ENCODE measurements at regions not wholly inside any gene's neighbourhood (a gene's known extent, or its start where the extent isn't known, plus 50 kb on each side); places are given as distances from the start of the nearest gene placed in this dataset.
A peak's percentile ranks its signal among the peaks of the same experiment; 100 is the strongest.

DNA sequence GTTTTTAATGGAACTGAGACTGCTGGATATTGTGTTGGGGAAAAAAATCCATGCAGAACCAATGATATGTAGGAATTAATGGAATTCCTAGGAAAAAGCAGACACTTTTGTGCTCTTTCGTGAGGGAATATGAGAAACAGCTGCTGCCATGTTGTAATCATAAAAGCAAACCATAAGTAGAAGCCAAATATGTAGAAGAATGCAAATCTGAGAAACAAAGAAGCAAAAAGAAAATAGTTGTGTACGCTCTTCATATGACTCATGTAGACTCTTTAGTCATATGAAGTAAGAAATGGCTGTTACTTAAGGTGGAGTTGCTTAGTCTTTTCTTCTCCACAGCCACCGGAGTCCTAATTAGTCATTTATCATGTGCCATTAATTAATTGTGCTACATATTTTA lies 298.6 kb upstream of the ZNF717 start:
- DNase-seq: no peak

DNA sequence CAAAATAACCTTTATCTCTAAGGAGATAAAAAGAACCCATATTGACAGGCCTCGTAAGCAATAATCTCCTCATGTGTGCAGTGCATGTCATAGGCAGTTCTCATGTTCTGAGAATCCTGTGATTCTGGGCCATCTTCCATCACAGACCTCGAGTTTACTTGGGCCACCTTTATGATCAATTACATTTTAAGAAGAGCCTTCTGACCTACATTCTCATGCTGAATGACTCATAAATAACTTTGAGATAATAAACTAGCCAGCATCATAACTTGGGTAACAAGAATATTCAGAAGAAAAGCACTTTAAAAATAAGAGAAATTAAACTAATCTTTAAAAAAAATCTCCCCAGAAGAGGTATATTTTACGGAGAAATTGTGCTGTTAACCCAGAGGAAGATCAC lies 310.7 kb upstream of the ZNF717 start:
- DNase-seq: no peak

DNA sequence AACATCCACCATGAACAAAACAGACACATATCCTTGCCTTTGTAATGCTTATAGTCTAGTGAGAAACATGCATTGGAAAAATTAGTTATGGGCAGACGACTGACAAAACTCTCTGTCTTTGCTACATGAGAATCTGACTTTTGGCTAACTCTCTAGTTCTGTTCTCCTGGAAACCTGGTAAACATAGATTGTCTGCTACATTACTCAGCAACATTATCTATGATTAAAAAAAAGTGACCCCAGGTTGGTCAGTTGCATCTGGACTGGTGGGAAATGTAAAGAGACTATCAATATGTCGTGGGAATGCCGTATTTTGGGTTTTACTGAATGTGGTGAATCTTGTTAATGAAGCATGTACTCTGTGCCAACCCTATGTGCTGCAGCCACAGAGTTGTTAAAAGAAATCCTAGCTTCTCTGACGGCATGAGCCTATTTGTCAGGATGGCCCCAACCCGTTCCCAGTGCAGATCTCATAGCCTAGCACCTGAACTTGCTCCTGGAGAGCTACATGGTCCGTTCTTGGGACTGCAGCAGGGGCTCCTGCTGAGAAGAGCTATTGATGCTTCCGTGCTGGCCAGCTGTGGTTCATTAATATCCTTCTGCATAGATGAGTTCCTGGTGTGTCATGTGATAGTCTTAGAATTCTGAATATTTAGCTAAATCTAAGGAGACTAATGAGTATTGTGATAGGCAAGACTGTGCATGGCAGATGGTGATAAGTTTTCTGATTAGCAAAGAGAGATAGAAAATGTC lies 311.7 kb upstream of the ZNF717 start:
- no peak for DNase-seq

DNA sequence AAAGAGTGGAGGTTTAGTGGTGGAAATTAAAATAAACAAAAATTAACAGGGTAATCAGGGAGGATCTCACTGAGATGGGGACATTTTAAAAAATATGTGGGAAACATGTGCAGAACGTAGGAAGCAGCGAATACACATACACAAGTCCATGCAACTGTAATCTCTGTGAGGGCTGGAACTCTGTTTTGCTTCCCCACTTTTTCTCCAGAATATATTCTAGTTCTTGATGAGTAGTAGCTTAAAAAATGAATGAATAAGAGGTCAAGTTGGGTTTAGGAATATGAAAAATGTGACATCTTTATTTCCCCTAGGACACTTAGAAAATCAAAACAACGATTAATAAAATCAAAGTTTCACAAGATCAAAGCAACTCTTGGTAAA lies 312.2 kb upstream of the ZNF717 start:
- no peak for DNase-seq

DNA sequence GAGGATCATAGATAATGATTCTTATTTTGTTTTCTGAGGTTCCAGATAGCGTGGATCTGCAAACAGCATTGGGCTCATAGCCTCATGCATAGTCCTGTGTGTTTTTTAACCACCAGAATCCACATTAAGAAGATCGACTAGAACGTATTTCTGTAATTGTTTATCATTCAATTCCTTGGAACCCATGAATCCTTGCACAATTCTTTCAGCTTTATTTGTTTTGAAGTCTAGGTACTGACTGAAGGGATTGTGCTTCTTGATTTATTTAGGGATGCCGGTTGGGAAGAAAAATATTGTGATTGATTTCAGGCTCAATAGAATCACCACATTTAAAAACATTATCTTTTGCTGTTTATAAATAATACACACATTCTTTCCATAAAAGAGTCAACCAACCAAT lies 314.6 kb upstream of the ZNF717 start:
- no peak for DNase-seq

DNA sequence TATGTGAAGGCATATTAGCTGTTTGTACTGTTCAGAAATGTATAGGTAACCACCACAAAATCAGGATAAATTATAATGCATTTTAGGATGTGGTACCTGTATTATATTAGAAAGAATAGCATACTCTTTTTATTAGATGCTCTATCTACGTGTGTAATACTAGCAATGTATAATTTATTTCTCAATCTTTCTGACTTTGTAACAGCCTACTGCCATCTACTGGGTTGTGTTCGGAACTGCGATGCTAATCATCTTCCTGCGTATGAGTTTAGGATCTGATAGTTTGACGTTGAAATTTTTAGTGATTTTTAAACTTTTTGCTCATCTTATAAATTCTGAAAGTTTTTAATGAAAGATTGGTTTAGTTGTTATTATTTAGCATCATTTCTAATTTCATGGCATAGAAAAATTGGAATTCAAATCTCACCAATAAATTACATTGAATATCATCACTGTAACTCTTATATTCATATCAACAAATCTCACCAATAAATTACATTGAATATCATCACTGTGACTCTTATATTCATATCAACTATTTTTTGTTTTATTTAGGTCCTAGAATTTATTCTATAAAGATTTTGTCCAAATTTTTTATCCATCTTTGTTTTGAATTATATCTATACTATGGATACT lies 322.7 kb upstream of the ZNF717 start:
- DNase-seq: peak; percentile 45

DNA sequence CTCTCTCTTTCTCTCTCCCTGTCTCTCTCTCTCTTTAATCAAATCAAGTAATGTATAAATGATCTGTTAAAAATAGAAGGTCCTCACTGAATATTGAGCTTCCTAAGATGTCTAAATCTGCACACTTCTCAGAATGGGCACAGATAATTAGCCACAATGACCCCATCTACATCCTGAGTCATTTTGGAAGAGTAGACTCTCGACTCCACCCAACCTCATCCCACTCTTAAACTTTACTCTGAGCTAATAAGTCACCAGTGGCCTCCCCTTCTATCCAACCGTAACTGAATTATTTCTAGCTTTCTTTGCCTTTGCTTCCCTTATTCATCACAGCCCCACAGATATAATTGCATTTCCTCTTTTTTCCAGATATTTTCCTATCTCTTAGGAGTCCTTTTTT lies 326.5 kb upstream of the ZNF717 start:
- no peak for DNase-seq

DNA sequence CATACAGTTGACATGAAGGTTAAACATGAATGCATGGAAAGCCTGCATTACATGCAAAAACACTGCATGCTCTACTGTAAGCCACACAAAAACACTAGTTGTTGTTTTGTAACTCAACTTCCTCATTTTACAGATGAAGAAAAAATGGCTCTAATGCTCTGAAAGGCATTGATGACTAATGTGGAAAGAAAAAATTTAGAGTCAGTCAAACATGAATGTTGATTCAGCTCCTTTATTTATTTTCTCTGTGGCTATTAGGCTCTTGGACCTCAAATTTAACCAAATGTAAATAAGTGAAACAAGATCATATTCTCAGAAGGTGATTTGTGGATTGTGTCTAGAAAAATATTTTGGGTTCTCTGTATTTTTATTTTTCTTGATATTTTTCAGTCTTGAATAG lies 336.7 kb upstream of the ZNF717 start:
- no peak for DNase-seq

DNA sequence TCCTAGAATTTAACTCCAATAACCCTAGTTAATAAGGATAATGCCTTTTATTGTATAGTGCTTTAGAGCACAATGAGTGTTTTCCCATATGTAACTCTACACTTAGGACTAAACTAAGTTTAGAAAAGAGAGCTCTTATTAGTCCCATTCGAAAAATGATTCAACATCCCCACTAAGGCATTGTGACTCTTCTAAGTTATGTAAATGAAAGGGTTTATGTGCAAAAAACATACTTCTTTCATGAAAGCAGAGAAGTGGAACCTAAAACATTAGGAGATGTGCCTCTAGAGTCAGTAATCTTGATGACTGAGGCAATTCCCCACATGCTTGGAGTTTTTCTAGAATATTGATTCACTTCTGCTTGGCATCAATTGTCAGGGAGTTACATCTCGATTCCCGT lies 344.1 kb upstream of the ZNF717 start:
- no peak for DNase-seq

DNA sequence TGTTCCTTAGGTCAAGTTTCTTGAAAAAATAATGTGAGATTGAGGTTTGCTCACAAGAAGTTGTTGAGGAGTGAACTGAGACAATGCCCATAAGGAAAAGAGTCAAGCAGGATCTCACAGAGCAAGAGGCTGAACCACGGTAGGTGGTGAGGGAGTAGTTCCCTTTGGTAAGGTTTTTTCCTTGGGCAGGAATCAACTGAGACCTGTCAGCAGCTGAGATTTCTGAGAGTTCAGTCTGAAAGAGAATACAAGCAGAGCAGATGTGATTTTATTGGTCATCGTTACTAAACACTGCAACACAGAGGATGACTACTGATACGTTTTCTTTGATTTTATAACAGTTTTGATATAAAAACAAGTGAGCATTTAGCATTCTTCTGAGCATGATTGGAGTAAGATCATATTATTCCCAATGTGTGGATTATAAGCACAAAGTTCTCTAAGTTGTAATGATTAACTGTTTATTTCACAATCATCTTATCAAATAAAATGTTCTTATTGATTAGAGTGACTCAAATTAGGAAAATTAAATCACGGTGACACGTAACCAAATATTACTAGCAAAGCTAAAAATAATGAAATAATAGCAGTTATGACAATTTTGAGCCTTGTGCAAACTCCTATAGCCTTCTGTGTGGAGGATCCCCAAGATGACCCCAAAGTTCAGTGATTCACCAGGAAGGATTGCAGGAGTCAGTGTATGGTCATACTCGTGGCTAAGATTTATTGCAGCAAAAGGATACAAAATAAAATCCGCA lies 346.2 kb upstream of the ZNF717 start:
- DNase-seq: no peak

DNA sequence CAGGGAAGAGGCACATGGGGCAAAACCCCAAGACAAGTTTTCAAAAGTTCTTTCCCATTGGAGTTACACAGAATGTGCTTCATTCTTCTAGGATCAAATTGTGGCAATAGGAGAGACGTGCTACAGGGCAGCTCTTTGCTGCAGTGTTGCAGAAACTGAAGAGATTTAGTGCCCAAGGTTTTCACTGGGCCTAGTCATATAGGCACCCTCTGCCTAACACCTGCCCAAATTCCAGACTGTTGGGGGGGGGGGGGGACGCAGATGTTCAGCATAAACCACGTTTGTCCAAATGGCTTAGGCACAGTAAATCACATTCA lies 346.8 kb upstream of the ZNF717 start:
- peak; percentile 10 for DNase-seq

DNA sequence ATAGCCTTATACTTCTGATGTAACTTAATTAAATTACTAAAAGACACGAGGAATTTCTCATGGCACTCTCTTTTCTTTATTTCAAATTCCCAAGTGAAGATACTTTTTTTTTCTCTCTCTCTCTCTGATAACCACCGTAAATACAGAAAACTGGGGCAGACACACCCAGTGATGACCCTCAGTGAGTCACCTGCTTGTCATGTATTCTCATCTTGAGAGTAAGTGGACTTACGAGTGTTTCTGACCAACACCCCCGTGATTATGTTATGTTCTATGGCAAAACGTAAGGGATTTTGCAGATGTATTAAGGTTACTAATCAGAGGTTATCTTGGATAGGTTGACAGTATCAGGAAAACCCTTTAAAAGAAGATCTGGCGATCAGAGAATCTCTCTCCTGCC lies 348.8 kb upstream of the ZNF717 start:
- no peak for DNase-seq

DNA sequence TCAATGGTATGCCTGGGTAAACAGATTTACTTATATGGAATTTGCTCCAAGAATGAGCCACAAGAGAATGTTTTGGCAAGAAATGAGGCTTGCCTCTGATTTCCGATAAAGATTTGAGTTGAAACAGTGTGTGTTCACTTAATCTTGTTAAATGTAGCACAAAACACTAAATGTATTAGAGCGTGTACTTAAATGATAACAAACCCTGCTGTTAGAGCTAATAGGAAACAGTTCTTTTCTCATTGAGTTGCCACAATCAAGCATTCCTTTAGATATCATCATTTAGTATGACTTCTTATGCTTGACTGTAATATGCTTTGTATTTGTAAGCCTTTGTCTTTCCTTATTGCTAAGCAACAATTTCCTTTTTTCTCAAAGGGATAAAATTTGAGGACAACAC lies 353.6 kb upstream of the ZNF717 start:
- no peak for DNase-seq

DNA sequence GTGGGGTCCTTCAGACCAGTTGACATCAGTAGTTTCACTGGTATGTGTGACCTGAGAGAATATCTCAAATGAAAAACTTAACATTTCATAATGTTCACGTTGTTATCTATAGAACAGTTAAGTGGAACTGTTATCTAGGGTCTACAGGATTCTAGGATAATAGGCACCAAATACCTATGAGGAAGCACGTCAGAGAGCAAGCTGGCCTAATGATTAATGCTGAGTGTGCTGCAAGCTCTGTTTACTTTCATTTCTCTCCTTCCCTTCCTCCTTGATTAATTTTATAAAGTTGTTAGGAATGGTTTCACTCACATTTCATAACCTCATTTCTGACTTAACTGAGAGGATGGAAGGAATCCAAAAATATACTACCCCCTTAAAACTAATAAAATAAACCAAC lies 362.5 kb upstream of the ZNF717 start:
- DNase-seq: no peak

DNA sequence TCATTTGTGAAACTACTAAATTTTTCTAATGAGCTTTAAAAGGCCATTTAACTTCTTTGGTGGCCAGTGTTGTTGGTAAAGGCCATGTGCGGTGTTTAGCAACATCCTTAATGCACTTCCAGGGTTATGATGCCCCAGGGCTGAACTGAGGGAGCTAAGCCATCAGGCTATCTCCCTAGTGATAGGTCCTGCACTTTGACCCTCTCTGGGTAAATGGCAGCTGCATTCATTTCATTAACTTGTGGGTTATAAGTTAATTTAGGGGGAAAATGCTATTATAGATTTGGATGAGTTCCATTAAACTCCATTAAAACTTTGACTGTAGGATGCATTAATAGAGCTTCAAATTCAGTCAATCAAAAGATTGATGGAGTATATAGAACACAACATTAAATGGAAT lies 366.7 kb upstream of the ZNF717 start:
- DNase-seq: no peak

DNA sequence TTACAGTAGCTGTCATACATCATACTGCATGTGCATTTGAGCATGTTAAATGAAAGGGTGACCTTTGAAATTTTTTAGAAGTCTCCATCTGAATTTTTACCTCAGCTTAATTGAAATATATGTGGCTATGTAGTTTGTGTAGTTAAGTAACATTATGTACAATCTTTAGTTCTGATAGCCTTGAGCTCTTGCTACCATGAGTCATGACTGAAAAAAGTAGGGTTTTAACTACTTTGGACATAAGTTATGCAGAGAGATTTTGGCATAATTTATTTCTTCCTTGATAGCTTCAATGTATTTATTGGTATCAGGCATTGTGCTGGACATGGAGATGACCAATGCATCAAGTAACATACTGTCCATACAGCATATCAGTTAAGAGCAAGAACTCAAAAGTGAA lies 376.5 kb upstream of the ZNF717 start:
- no peak for DNase-seq

DNA sequence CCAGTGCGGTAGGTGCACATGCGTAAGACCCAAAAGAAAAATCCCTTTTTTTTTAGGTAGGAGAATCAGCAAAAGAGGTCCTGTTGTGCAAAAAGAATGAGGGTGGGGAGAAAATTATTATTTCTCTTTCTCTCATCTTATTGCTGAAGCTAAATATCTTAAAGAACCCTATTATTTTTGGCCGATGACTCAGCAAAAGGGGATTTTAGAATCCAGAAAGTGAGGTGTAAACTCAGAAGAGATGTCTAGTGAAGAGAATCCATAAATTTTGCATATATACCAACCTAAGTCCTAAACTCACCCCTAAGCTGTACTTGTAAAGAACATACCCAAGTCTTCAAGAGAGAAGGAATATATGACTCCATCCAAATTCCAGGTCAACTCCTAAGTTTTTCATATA lies 386.3 kb upstream of the ZNF717 start:
- no peak for DNase-seq

DNA sequence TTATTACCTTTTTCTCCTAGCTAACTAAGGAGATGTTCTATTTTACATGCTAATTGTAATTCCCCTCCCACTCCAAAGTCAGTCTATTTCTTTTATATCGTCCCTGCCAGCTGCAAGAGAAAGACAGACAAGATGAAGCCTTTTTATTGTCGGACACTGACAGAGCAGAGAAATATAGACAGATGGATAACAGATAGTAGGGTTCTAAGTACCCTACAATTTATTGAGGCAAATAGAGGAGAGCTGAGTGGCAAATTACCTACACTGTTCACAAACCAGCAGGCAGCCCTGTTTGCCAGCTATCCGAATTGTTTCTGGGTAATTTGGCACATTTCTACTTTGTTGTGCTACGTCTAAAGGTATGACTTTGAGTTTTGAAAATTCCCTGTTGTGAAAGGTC lies 392.3 kb upstream of the ZNF717 start:
- DNase-seq: peak; percentile 23

DNA sequence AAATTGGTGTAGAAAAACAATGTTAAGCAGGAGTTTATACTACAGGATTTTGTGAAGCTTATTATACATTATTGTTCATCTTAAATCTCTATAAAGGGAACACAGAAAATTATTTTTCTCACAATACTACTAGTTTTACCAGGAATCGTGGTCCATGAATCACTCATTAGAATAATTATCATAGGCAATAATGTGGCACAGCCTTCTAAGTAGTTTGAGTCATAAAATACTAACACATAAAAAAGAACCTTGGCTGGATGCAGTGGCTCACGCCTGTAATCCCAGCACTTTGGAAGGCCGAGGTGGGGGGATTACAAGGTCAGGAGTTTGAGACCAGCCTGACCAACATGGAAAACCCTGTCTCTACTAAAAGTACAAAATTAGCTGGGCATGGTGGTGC lies 393.1 kb upstream of the ZNF717 start:
- no peak for DNase-seq

DNA sequence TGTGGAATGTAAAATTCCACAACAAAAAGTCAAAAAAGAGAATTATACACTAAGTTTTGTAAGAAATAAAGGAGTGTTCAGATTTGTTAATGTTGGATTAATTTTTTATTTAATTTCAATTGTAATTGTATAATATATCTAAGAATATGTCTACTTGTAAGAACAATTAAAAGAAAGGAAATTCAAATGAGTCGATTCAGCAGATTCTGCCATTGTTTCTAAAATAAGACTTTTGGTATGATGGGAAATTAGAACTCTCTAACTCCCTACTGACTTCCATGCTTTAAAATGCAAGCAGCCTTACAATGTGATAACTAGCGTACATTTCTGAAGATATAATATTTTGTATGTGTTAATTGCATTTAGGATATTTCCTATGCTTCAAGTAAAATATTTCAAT lies 395.9 kb upstream of the ZNF717 start:
- DNase-seq: no peak

DNA sequence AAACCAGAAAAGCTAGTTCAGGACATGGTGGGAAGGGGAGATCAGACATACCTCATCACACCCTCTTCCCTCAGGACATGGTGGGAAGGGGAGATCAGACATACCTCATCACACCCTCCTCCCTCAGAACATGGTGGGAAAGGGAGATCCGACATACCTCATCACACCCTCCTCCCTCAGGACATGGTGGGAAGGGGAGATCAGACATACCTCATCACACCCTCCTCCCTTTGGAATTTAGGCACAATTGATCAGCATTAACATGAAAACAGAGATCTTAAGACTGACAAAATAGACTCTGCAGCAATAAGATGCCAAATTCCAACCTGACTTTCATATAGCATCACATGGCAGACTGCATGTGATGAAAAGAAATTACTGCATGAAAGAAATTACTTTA lies 412.7 kb upstream of the ZNF717 start:
- no peak for DNase-seq

DNA sequence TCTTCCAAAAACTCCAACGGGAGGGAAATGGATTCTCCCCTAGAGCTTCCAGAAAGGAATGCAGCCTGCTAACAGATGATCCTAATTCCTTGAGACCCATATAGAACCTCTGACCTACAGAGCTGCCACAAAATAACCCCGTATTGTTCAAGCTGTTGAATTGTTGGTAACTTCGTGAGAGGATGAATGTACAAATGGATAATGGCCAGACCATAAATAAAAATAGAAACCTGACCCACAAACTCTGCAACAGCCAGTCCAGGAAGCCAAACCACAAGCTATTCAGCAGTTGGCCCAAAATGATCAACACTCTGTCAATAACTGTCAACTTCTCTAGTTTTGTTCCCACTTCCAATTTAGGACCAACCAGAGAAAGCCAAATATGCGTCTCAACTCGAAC lies 414.0 kb upstream of the ZNF717 start:
- DNase-seq: no peak

DNA sequence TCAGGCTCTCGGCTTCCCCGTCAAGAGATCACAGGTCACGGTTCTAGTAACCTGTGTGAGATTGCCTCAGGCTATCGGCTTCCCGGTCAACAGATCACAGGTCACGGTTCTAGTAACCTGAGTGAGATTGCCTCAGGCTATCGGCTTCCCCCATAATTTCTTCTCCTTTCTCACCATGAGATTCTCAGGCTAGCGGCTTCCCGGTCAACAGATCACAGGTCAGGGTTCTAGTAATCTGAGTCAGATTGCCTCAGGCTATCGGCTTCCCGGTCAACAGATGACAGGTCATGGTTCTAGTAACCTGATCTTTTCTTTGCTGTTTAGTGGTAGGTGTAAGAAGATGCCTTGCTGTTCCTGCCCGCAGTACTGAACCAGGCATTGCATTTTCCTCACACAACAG lies 418.2 kb upstream of the ZNF717 start:
- no peak for DNase-seq

DNA sequence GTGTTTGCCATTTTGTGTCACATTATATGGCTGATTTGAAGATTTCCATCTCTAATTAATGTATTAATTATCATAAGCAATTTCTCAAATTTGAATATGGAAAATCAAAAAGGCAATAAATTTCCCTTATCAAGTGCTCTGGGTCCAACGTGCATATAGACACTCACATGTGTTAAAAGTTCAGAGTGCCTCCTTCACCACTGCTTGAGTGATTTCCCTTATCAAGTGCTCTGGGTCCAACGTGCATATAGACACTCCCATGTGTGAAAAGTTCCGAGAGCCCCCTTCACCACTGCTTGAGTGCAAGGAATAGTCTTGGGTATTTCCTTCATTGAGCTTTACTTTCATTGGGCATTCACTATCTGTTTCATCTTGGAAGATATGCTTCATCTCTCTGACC lies 421.0 kb upstream of the ZNF717 start:
- DNase-seq: no peak

DNA sequence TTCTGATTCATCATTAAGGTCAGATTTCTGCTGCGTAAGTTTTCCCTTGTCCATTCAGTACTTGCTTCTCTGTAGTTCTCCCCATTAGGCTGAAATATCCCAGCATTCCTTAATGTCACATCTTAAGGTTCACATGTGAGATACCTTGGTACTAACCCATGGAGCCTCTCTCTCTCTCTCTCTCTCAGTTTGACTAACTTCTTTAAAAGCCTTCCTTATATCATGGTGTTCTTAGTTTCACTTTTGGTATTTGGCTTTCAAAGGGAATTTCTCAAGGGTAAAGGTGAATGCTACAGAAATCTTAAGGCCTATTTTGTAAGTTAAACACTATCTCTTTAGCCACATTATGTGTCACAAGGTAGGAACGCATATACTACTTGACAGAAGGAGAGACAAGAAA lies 427.3 kb upstream of the ZNF717 start:
- no peak for DNase-seq
